Endodermal cell (in vitro differentiated cells): ENCODE measurements at regions not wholly inside any gene's neighbourhood (a gene's known extent, or its start where the extent isn't known, plus 50 kb on each side); places are given as distances from the start of the nearest gene placed in this dataset.

Experiments used
- DNase-seq: peaks from one replicate; pipeline ENCODE4 v3.0.0-alpha.2; 2017
- H3K27ac ChIP-seq: 2 replicates; pipeline ENCODE4 v1.5.1; 2013; ENCODE audit warnings: mild to moderate bottlenecking, low read depth, low read length, moderate library complexity
- H3K27me3 ChIP-seq: 2 replicates; pipeline ENCODE4 v1.6.1; 2013; ENCODE audit warnings: mild to moderate bottlenecking, low read length, moderate library complexity; ENCODE audit not compliant: insufficient read depth, control insufficient read depth, poor library complexity, severe bottlenecking
- H3K36me3 ChIP-seq: 2 replicates; pipeline ENCODE4 v1.7.0; 2013; ENCODE audit warnings: mild to moderate bottlenecking, low read length, moderate library complexity; ENCODE audit not compliant: control insufficient read depth, insufficient read depth
- H3K4me1 ChIP-seq: one replicate; pipeline ENCODE4 v1.7.0; 2013; ENCODE audit warnings: low read length; ENCODE audit not compliant: control insufficient read depth, insufficient read depth
- H3K4me3 ChIP-seq: 2 replicates; pipeline ENCODE4 v1.5.1; 2013; ENCODE audit warnings: mild to moderate bottlenecking, low read length, moderate library complexity
- H3K9ac ChIP-seq: 2 replicates; pipeline ENCODE4 v1.6.1; 2013; ENCODE audit warnings: mild to moderate bottlenecking, low read length, moderate library complexity; ENCODE audit not compliant: poor library complexity, severe bottlenecking; ENCODE audit errors: extremely low read depth
- H3K9me3 ChIP-seq: 2 replicates; pipeline ENCODE4 v1.6.1; 2013; ENCODE audit warnings: mild to moderate bottlenecking, low read length, moderate library complexity; ENCODE audit not compliant: control insufficient read depth
- H3K27ac Mint-ChIP-seq: 2 replicates; pipeline ENCODE4 v1.8.0; 2020; ENCODE audit warnings: mixed read lengths
- H3K27me3 Mint-ChIP-seq: 2 replicates; pipeline ENCODE4 v1.8.0; 2021; ENCODE audit warnings: mild to moderate bottlenecking, mixed read lengths; ENCODE audit not compliant: insufficient read depth
- H3K36me3 Mint-ChIP-seq: 2 replicates; pipeline ENCODE4 v1.8.0; 2020; ENCODE audit warnings: low read depth, mixed read lengths
- H3K4me1 Mint-ChIP-seq: 2 replicates; pipeline ENCODE4 v1.8.0; 2020; ENCODE audit warnings: mixed read lengths
- H3K4me3 Mint-ChIP-seq: 2 replicates; pipeline ENCODE4 v1.8.0; 2020; ENCODE audit warnings: mild to moderate bottlenecking, moderate library complexity, mixed read lengths
- H3K9me3 Mint-ChIP-seq: 2 replicates; pipeline ENCODE4 v1.8.0; 2020; ENCODE audit warnings: mild to moderate bottlenecking, mixed read lengths
- WGBS, 2 experiments: methylation state at CpG; one replicate each; pipeline versions ENCODE4 v1.1.5 to v1.1.7; 2013; ENCODE audit warnings: missing lambda C conversion rate in 2 of 2, mixed read lengths in 1 of 2; ENCODE audit not compliant: insufficient coverage in 1 of 2, insufficient read length in 1 of 2; 5-methylcytosine and 5-hydroxymethylcytosine counted together
- TF ChIP-seq, protein P1 (sequence below): fragments of 200-600 bp; sonication (generic); conservative IDR thresholded peaks from 2 replicates; pipeline ENCODE4 v1.5.0; 2021; ENCODE audit warnings: antibody characterized with exemption, mild to moderate bottlenecking

DNA sequence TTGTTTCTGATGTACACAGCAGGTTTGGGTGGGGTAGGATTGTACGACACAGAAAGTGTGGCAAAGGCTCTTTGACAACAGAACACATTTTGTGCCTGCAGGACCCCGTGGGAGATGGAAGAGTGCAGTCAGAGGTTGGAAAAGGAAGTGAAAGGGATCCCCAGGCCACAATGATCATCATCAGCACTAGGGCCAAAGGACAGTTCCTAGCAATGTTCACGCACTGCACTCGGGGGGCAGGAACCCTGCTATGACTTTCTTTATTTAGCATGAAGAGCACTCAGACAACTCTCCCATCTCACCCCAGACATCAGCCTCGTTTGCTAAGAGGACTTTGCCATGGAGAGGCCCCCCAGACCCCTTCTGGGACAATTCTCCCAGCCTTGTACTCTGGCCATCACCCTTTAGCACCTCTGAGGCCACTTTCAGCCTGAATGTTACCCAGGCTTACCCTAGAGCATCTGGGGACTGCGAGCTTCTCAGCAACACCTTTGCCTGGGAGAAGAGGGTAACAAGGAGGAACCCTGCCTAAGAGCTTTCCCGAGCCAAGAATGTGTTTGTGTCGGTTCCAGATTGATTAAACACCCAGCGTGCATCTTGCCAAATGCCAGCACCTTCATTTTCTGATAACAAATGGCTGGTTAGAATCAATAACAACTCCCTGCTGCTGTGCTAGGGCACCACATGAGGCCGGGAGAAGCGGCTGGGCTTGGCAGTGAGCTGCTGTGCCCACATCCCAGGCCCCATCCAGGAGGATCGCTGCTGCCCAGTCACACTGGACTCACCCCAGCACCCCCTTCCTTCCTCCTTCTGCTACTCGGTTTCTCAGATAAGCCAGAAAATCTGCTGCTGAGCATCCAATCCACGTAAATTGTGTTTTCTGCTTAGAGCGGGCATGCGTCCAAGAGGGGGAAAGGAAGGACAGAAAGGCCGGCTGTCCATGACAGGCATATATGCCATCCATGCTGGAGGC lies 633.1 kb downstream of the AJAP1 start:
- Histone ChIP-seq H3K27ac (no peak overlapping the region), H3K36me3 (no peaks in the 10 kb centered on the region), H3K9me3 (no peaks in the 10 kb centered on the region), H3K27me3 (no peaks in the 10 kb centered on the region), H3K4me3 (no peak overlapping the region), H3K4me1 (no peaks in the 10 kb centered on the region), H3K9ac (no peak overlapping the region)
- no peak for DNase-seq
- Mint-ChIP-seq H3K27me3 (peaks cover 12% of the 10 kb centered on the region), H3K4me1 (no peaks in the 10 kb centered on the region), H3K9me3 (peaks cover 4% of the 10 kb centered on the region), H3K4me3 (no peak overlapping the region), H3K36me3 (no peaks in the 10 kb centered on the region), H3K27ac (no peak overlapping the region)
- WGBS, 2 experiments, result 84 to 94% methylated on average over 10 to 17 of the region's 17 CpGs
- TF ChIP-seq, protein P1, sequence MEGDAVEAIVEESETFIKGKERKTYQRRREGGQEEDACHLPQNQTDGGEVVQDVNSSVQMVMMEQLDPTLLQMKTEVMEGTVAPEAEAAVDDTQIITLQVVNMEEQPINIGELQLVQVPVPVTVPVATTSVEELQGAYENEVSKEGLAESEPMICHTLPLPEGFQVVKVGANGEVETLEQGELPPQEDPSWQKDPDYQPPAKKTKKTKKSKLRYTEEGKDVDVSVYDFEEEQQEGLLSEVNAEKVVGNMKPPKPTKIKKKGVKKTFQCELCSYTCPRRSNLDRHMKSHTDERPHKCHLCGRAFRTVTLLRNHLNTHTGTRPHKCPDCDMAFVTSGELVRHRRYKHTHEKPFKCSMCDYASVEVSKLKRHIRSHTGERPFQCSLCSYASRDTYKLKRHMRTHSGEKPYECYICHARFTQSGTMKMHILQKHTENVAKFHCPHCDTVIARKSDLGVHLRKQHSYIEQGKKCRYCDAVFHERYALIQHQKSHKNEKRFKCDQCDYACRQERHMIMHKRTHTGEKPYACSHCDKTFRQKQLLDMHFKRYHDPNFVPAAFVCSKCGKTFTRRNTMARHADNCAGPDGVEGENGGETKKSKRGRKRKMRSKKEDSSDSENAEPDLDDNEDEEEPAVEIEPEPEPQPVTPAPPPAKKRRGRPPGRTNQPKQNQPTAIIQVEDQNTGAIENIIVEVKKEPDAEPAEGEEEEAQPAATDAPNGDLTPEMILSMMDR, result no peak

- Mint-ChIP-seq H3K4me3 (no peak overlapping the region), H3K4me1 (no peaks in the 10 kb centered on the region), H3K27me3 (peaks cover 12% of the 10 kb centered on the region), H3K9me3 (peaks cover 4% of the 10 kb centered on the region), H3K36me3 (no peaks in the 10 kb centered on the region), H3K27ac (no peak overlapping the region)
- Histone ChIP-seq H3K27me3 (no peaks in the 10 kb centered on the region), H3K4me3 (no peak overlapping the region), H3K36me3 (no peaks in the 10 kb centered on the region), H3K9ac (no peak overlapping the region), H3K9me3 (no peaks in the 10 kb centered on the region), H3K4me1 (no peaks in the 10 kb centered on the region), H3K27ac (no peak overlapping the region)
- WGBS, 2 experiments, result 84 to 94% methylated on average over 2 of the region's 2 CpGs
- TF ChIP-seq, protein P1, result peak; percentile 63
- DNase-seq, result peak; percentile 62
Observed at GRCh38 chr1:5286244-5286643, 631.8 kb downstream of the AJAP1 start.

DNA sequence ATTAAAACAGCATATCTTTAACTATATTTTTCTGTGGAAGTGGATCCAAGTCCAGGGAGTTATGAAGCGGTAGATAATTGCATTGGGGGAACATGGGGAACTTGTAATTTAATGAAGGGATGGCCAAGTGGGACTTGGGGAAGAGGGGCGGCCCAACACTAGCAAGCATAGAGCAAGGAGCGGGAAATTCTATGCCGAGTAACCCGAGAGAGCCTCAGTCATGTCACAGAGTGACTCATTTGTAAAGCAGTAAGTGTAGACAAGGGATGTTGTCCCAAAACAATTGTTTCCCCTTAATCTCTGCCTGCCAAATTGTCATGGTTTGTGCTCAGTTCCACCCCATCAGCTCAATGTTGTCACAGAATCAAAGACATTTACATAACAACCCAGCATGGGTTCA lies 620.1 kb downstream of the AJAP1 start:
- Histone ChIP-seq H3K9me3 (no peaks in the 10 kb centered on the region), H3K9ac (no peak overlapping the region), H3K27me3 (no peaks in the 10 kb centered on the region), H3K4me3 (no peak overlapping the region), H3K4me1 (peaks cover 5% of the 10 kb centered on the region), H3K27ac (no peak overlapping the region), H3K36me3 (no peaks in the 10 kb centered on the region)
- Mint-ChIP-seq H3K27me3 (peaks cover 7% of the 10 kb centered on the region), H3K36me3 (no peaks in the 10 kb centered on the region), H3K4me1 (peaks cover 42% of the 10 kb centered on the region), H3K4me3 (no peak overlapping the region), H3K27ac (peak overlapping the region; percentile 62), H3K9me3 (no peaks in the 10 kb centered on the region)
- WGBS, 2 experiments, result 60 to 73% methylated on average over 5 of the region's 5 CpGs
- TF ChIP-seq, protein P1, result no peak
- no peak for DNase-seq
